ENCODE measurements at regions not wholly inside any gene's neighbourhood (a gene's known extent, or its start where the extent isn't known, plus 50 kb on each side); places are given as distances from the start of the nearest gene placed in this dataset.

GRCh38 chr5:120257358-120257971 is 206.6 kb upstream of the PRR16 start:
- TF ChIP-seq CTCF (optimal IDR thresholded peaks at IDR 0.05 in 1 of 3, IDR thresholded peaks at IDR 0.05 in 1 of 3, conservative IDR thresholded peaks at IDR 0.05 in 1 of 3; ENCODE audit: extremely low read depth in 1 of 3, insufficient read depth in 2 of 3, low read length in 3 of 3) (no peak), EZH2 (IDR thresholded peaks at IDR 0.05; ENCODE audit: low read length) (no peak)
